Peyer's patch (tissue), 4 donors: ENCODE measurements at regions not wholly inside any gene's neighbourhood (a gene's known extent, or its start where the extent isn't known, plus 50 kb on each side); places are given as distances from the start of the nearest gene placed in this dataset.

Source experiments
- DNase-seq, 3 donors: peaks; one replicate each; pipeline ENCODE4 v3.0.0-alpha.2; 2017 to 2019
- H3K27ac ChIP-seq, 4 donors: fragments of 200-600 bp; sonication (generic); one replicate each; pipeline ENCODE4 v1.5.1; 2016 to 2019
- H3K27me3 ChIP-seq, 2 donors: fragments of 200-600 bp; sonication (generic); one replicate each; pipeline ENCODE4 v1.5.1; 2019
- H3K36me3 ChIP-seq, 3 donors: fragments of 200-600 bp; sonication (generic); one replicate each; pipeline ENCODE4 v1.5.1; 2016 to 2019
- H3K4me1 ChIP-seq, 4 donors: fragments of 200-600 bp; sonication (generic); one replicate each; pipeline ENCODE4 v1.5.1; 2016 to 2019
- H3K4me3 ChIP-seq, 4 donors: fragments of 200-600 bp; sonication (generic); 1 replicate in 3 of 4; 2 replicates in 1 of 4; pipeline ENCODE4 v1.5.1; 2016 to 2019; ENCODE audit warnings: mild to moderate bottlenecking in 1 of 4
- H3K9me3 ChIP-seq, 4 donors: fragments of 200-600 bp; sonication (generic); one replicate each; pipeline ENCODE4 v1.5.1; 2016 to 2019; ENCODE audit warnings: mild to moderate bottlenecking in 1 of 4
- POLR2A ChIP-seq, 2 donors: fragments of 450-650 bp; IDR thresholded peaks; one replicate each; pipeline ENCODE4 v1.5.1; 2017; ENCODE audit warnings: antibody characterized with exemption in 2 of 2, mild to moderate bottlenecking in 2 of 2, moderate library complexity in 2 of 2
- TF ChIP-seq, protein P1 (sequence below), 6 experiments: fragments of 450-650 bp in 4 of 6; fragments of 200-600 bp in 2 of 6; sonication (generic) in 1 of 6; IDR thresholded peaks; one replicate each; pipeline ENCODE4 v1.5.1; 2017 to 2019; ENCODE audit warnings: antibody characterized with exemption in 6 of 6, mild to moderate bottlenecking in 3 of 6, moderate library complexity in 1 of 6

DNA sequence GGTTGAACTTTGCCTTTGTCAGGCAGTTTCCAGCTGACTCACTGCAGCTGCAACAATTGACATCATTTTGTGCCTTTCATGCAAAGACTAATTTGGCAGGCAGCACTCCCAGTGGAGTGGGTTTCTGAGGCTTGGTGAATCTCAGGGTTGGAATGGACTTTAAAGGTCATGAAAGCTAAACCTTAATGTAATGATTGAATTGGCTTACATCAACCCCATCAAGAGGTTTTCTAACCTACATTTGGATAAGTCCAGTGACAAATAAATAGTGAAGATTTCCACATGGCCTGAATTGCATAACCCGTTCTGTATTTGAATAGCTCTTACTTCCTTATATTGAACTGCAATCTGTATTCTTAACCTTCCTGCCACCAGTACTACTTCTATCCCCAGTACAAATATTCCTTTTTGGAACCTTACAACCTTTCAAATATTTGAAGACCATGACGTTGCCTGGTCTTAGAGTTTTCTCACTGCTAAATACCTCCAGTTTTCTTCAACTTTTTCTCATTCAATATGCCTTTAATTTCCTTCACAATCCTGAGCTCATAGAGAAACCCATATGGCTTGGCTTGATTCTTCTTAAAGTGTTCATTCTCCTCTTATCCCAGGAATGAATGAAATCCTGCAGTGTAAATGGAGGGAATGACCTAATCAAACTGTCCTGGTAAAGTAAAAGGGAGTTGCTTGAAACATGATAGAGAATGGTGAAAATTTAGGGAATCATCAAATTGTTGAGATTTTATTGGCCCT lies 168.1 kb upstream of the NOVA1 start:
- Histone ChIP-seq H3K27ac (no peak overlapping the region), H3K27me3 (no peaks in the 10 kb centered on the region), H3K4me1 (no peaks in the 10 kb centered on the region), H3K9me3 (no peaks in the 10 kb centered on the region), H3K4me3 (no peak overlapping the region), H3K36me3 (no peaks in the 10 kb centered on the region)
- DNase-seq, result peak in 1 of 3 donors; percentile 51
- TF ChIP-seq POLR2A (IDR thresholded peaks at IDR 0.05), result no peak
- TF ChIP-seq, protein P1, sequence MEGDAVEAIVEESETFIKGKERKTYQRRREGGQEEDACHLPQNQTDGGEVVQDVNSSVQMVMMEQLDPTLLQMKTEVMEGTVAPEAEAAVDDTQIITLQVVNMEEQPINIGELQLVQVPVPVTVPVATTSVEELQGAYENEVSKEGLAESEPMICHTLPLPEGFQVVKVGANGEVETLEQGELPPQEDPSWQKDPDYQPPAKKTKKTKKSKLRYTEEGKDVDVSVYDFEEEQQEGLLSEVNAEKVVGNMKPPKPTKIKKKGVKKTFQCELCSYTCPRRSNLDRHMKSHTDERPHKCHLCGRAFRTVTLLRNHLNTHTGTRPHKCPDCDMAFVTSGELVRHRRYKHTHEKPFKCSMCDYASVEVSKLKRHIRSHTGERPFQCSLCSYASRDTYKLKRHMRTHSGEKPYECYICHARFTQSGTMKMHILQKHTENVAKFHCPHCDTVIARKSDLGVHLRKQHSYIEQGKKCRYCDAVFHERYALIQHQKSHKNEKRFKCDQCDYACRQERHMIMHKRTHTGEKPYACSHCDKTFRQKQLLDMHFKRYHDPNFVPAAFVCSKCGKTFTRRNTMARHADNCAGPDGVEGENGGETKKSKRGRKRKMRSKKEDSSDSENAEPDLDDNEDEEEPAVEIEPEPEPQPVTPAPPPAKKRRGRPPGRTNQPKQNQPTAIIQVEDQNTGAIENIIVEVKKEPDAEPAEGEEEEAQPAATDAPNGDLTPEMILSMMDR (IDR thresholded peaks at IDR 0.05), result no peak

DNA sequence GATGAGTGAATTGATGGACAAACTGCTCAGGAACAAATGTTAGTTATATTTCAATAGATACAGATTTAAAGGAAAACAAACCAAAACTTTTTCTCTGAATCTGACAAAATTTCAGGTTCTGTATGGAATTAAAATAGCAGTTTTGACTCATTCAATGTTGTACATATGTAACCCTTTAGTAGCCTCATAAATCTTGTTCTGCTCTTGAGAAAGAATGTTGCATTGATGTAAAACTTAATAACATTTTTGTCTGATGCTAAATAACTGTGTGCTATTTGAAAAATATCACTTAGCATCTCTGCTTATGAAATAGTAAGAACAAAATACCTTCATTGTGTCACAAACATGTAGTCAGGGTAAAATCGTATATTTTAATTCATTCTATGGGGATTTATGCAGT lies 168.9 kb upstream of the NOVA1 start:
- DNase-seq, result no peak
- Histone ChIP-seq H3K27ac (no peak overlapping the region), H3K27me3 (no peaks in the 10 kb centered on the region), H3K4me1 (no peaks in the 10 kb centered on the region), H3K36me3 (no peaks in the 10 kb centered on the region), H3K4me3 (no peak overlapping the region), H3K9me3 (no peaks in the 10 kb centered on the region)
- TF ChIP-seq, protein P1 (IDR thresholded peaks at IDR 0.05), result no peak
- TF ChIP-seq POLR2A (IDR thresholded peaks at IDR 0.05), result no peak

DNA sequence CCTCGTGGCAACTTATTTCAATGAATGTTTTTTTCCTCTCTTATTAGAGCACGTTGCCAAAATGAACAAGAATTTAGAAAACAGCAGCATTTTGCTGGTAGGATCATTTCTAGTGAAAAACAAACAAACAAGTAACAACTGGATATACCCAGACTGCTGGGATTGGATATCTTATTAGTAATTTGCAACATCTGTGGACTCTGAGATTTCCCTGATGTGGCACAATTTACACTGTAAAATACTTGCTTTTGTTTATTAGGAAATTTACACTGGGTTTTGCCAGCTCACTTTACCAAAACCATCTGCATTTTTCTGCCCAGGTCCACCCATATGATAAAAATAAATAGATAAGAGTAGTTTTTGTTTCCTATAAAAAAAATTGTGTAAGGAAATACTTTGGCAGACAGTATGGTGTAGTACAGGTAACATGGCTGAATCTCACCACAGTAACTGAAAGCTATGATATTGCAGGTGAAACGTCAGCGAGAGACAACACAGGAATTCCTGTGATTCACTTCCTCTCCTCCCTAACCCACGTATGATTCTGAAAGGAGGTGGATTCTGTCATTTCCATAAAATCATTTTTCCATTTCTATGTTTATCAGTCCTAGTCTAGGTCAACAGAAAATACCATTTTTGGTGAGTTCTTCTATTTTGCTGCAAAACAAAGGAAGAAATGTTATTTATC lies 176.2 kb upstream of the NOVA1 start:
- Histone ChIP-seq H3K4me3 (no peak overlapping the region), H3K27me3 (no peaks in the 10 kb centered on the region), H3K36me3 (no peaks in the 10 kb centered on the region), H3K27ac (no peak overlapping the region), H3K9me3 (no peaks in the 10 kb centered on the region), H3K4me1 (no peaks in the 10 kb centered on the region)
- DNase-seq, result no peak
- TF ChIP-seq, protein P1 (IDR thresholded peaks at IDR 0.05), result no peak
- TF ChIP-seq POLR2A (IDR thresholded peaks at IDR 0.05), result no peak

- H3K4me1 ChIP-seq, result no peaks in the 10 kb centered on the region
- no peak overlapping the region for H3K4me3 ChIP-seq
- DNase-seq, result no peak
- no peaks in the 10 kb centered on the region for H3K9me3 ChIP-seq
- H3K27me3 ChIP-seq, result no peaks in the 10 kb centered on the region
- TF ChIP-seq, protein P1 (IDR thresholded peaks at IDR 0.05), result no peak
- no peak for TF ChIP-seq POLR2A (IDR thresholded peaks at IDR 0.05)
- no peak overlapping the region for H3K27ac ChIP-seq
- H3K36me3 ChIP-seq, result no peaks in the 10 kb centered on the region
Measured at GRCh38 chr14:26775765-26776563, 178.1 kb upstream of the NOVA1 start.

- Histone ChIP-seq H3K4me3 (no peak overlapping the region), H3K9me3 (no peaks in the 10 kb centered on the region), H3K27ac (no peak overlapping the region), H3K27me3 (no peaks in the 10 kb centered on the region), H3K36me3 (no peaks in the 10 kb centered on the region), H3K4me1 (no peaks in the 10 kb centered on the region)
- DNase-seq, result no peak
- TF ChIP-seq, protein P1 (IDR thresholded peaks at IDR 0.05), result no peak
- TF ChIP-seq POLR2A (IDR thresholded peaks at IDR 0.05), result no peak
Measured at GRCh38 chr14:26791117-26791806, 193.4 kb upstream of the NOVA1 start.
